ENCODE measurements at regions not wholly inside any gene's neighbourhood (a gene's known extent, or its start where the extent isn't known, plus 50 kb on each side); places are given as distances from the start of the nearest gene placed in this dataset.

DNA sequence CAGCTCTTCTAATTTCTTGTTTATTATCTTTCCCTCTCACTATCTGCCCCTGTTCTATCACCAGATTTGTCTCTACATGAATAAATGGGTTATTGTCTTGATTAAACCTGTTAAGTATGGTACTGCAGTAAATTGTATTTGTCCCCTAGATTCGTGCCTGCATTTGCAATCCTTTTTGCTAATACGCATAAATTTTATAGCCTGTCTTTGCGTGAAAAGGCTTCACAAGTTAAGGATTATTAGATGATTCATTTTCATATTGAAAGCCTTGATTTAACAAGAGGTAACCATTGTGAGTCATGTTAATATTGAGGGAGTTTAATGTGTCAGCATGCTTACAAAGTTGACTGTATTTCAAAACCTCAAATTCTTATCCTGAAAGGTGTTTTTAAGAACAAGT is 204.6 kb downstream of the PCSK1 start:
- no peak overlapping the region for H3K27ac ChIP-seq (ENCODE audit: low read depth, low read length, poor library complexity, severe bottlenecking)
- H3K4me3 ChIP-seq (ENCODE audit: low read depth, low read length, poor library complexity, severe bottlenecking), result no peak overlapping the region
- no peaks in the 10 kb centered on the region for H3K27me3 ChIP-seq (ENCODE audit: insufficient read depth, low read length)
- no peak overlapping the region for H2AFZ ChIP-seq (ENCODE audit: low read length)
- H3K9ac ChIP-seq (ENCODE audit: low read length), result no peak overlapping the region
- no peaks in the 10 kb centered on the region for H4K20me1 ChIP-seq (ENCODE audit: insufficient read depth, low read length)
- H3F3A ChIP-seq (ENCODE audit: insufficient read depth, low read length), result no peaks in the 10 kb centered on the region
- H3K4me1 ChIP-seq (ENCODE audit: insufficient read depth, low read length, severe bottlenecking), result no peaks in the 10 kb centered on the region
- H3K9me2 ChIP-seq (ENCODE audit: low read depth, low read length), result no peaks in the 10 kb centered on the region
- H3K79me2 ChIP-seq (ENCODE audit: insufficient read depth, low read length), result no peaks in the 10 kb centered on the region
- no peaks in the 10 kb centered on the region for H3K36me3 ChIP-seq (ENCODE audit: insufficient read depth, low read length)
- no peak for TF ChIP-seq EZH2 (IDR thresholded peaks at IDR 0.05; ENCODE audit: borderline replicate concordance, low read length)
- TF ChIP-seq, protein P1, sequence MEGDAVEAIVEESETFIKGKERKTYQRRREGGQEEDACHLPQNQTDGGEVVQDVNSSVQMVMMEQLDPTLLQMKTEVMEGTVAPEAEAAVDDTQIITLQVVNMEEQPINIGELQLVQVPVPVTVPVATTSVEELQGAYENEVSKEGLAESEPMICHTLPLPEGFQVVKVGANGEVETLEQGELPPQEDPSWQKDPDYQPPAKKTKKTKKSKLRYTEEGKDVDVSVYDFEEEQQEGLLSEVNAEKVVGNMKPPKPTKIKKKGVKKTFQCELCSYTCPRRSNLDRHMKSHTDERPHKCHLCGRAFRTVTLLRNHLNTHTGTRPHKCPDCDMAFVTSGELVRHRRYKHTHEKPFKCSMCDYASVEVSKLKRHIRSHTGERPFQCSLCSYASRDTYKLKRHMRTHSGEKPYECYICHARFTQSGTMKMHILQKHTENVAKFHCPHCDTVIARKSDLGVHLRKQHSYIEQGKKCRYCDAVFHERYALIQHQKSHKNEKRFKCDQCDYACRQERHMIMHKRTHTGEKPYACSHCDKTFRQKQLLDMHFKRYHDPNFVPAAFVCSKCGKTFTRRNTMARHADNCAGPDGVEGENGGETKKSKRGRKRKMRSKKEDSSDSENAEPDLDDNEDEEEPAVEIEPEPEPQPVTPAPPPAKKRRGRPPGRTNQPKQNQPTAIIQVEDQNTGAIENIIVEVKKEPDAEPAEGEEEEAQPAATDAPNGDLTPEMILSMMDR (IDR thresholded peaks at IDR 0.05; ENCODE audit: low read length), result no peak
- H3K9me3 ChIP-seq (ENCODE audit: low read length), result no peaks in the 10 kb centered on the region
- H3K4me2 ChIP-seq (ENCODE audit: low read length), result no peak overlapping the region

DNA sequence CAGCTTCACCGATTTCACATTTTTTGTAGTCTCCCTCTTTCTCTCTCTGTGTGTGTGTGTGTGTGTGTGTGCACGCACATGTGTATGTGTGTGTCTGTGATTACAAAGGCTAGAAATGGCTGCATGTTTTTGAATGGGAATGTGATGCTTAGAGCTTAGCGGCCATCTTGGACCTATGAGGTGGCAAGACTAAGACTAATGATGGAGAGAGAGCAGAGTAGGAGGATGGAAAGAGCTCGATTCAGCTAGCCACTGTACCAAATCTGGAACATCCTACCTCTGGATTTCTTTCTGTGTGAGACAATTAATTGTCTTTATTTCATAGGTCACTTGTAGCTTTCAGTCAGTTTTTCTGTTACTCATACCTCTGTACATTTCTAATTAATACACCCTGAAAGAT is 205.1 kb downstream of the PCSK1 start:
- Histone ChIP-seq H3K4me3 (ENCODE audit: low read depth, low read length, poor library complexity, severe bottlenecking) (no peak overlapping the region), H3K36me3 (ENCODE audit: insufficient read depth, low read length) (no peaks in the 10 kb centered on the region), H3K27me3 (ENCODE audit: insufficient read depth, low read length) (no peaks in the 10 kb centered on the region), H3K4me1 (ENCODE audit: insufficient read depth, low read length, severe bottlenecking) (no peaks in the 10 kb centered on the region), H3K9me3 (ENCODE audit: low read length) (no peaks in the 10 kb centered on the region), H3K9me2 (ENCODE audit: low read depth, low read length) (no peaks in the 10 kb centered on the region), H2AFZ (ENCODE audit: low read length) (no peak overlapping the region), H3F3A (ENCODE audit: insufficient read depth, low read length) (no peaks in the 10 kb centered on the region), H4K20me1 (ENCODE audit: insufficient read depth, low read length) (no peaks in the 10 kb centered on the region), H3K4me2 (ENCODE audit: low read length) (no peak overlapping the region), H3K9ac (ENCODE audit: low read length) (no peak overlapping the region), H3K79me2 (ENCODE audit: insufficient read depth, low read length) (no peaks in the 10 kb centered on the region), H3K27ac (ENCODE audit: low read depth, low read length, poor library complexity, severe bottlenecking) (no peak overlapping the region)
- TF ChIP-seq, protein P1 (IDR thresholded peaks at IDR 0.05; ENCODE audit: low read length), result no peak
- no peak for TF ChIP-seq EZH2 (IDR thresholded peaks at IDR 0.05; ENCODE audit: borderline replicate concordance, low read length)

DNA sequence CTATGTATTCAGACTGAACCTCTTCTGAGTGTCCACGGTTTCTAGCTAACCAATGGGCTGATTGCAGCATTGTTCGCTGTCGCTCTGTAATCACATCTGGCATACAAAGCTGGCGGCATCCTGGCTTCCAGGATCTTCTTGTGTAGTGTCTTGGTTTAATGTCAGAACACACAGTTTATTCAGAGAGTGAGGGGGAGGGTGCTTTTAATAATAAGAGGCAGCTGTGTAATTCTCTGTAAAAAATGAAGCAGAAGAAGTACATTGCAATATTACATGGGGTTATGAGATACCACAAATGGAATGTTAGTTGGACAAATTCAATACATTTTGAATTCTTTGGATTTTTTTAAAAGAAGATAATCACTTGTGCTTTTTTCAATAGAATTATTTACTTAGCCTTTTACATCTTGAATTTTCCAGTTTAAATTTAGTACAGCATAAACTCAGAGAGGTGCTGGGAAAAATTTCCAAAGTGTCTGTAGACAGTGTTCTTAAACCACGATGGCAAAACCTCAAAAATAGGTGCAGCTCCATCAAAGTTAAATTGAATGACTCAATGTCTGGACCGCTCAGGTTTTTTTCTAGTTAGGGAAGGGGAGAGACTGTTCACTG is 206.0 kb downstream of the PCSK1 start:
- Histone ChIP-seq H3K4me1 (ENCODE audit: insufficient read depth, low read length, severe bottlenecking) (no peaks in the 10 kb centered on the region), H3K36me3 (ENCODE audit: insufficient read depth, low read length) (no peaks in the 10 kb centered on the region), H3K27me3 (ENCODE audit: insufficient read depth, low read length) (no peaks in the 10 kb centered on the region), H3K9me2 (ENCODE audit: low read depth, low read length) (no peaks in the 10 kb centered on the region), H3K9ac (ENCODE audit: low read length) (no peak overlapping the region), H3K79me2 (ENCODE audit: insufficient read depth, low read length) (no peaks in the 10 kb centered on the region), H4K20me1 (ENCODE audit: insufficient read depth, low read length) (no peaks in the 10 kb centered on the region), H3K9me3 (ENCODE audit: low read length) (no peaks in the 10 kb centered on the region), H3K27ac (ENCODE audit: low read depth, low read length, poor library complexity, severe bottlenecking) (no peak overlapping the region), H3F3A (ENCODE audit: insufficient read depth, low read length) (no peaks in the 10 kb centered on the region), H3K4me2 (ENCODE audit: low read length) (no peak overlapping the region), H3K4me3 (ENCODE audit: low read depth, low read length, poor library complexity, severe bottlenecking) (no peak overlapping the region), H2AFZ (ENCODE audit: low read length) (no peak overlapping the region)
- TF ChIP-seq EZH2 (IDR thresholded peaks at IDR 0.05; ENCODE audit: borderline replicate concordance, low read length), result no peak
- TF ChIP-seq, protein P1 (IDR thresholded peaks at IDR 0.05; ENCODE audit: low read length), result no peak
